CD4-positive, alpha-beta memory T cell (primary cell): ENCODE measurements at regions not wholly inside any gene's neighbourhood (a gene's known extent, or its start where the extent isn't known, plus 50 kb on each side); places are given as distances from the start of the nearest gene placed in this dataset.

Experiments used
- CTCF ChIA-PET: fragments of 350-600 bp; sonication (Branson Sonifier 250); formaldehyde crosslinking; loops from one replicate; lab custom pipeline; 2021; ENCODE audit warnings: inconsistent platforms; ENCODE audit not compliant: partially characterized antibody; lab: Charles Lee
- POLR2A ChIA-PET: fragments of 350-600 bp; sonication (Branson Sonifier 250); formaldehyde crosslinking; loops from one replicate; lab custom pipeline; 2021; ENCODE audit not compliant: partially characterized antibody; lab: Charles Lee
- DNase-seq, 5 donors: peaks; one replicate each; pipeline versions ENCODE4 v3.0.0 to v3.0.0-alpha.2; 2020 to 2022; ENCODE audit warnings: mixed read lengths in 1 of 5
- H3K27ac ChIP-seq: one replicate; pipeline ENCODE4 v1.7.0; 2013; ENCODE audit warnings: low read depth, low read length
- H3K27me3 ChIP-seq: 2 replicates; pipeline ENCODE4 v1.7.0; 2013; ENCODE audit warnings: mild to moderate bottlenecking, low read length, moderate library complexity; ENCODE audit not compliant: insufficient read depth
- H3K36me3 ChIP-seq: 2 replicates; pipeline ENCODE4 v1.7.0; 2013; ENCODE audit warnings: mild to moderate bottlenecking, low read length, moderate library complexity; ENCODE audit not compliant: insufficient read depth
- H3K4me1 ChIP-seq: 2 replicates; pipeline ENCODE4 v1.7.0; 2013; ENCODE audit warnings: mild to moderate bottlenecking, low read length, moderate library complexity; ENCODE audit not compliant: insufficient read depth
- H3K4me3 ChIP-seq, 2 donors: one replicate each; pipeline ENCODE4 v1.7.0; 2013; ENCODE audit warnings: low read length in 2 of 2, mild to moderate bottlenecking in 1 of 2
- H3K9me3 ChIP-seq, 2 donors: one replicate each; pipeline ENCODE4 v1.7.0; 2013; ENCODE audit warnings: low read length in 2 of 2, control low read depth in 1 of 2; ENCODE audit not compliant: control insufficient read depth in 1 of 2
- H3K27ac Mint-ChIP-seq, 7 donors: one replicate each; pipeline ENCODE4 v1.8.0; 2020 to 2021; ENCODE audit warnings: mixed read lengths in 7 of 7, mild to moderate bottlenecking in 6 of 7, inconsistent platforms in 3 of 7, moderate library complexity in 3 of 7
- H3K27me3 Mint-ChIP-seq, 2 donors: one replicate each; pipeline ENCODE4 v1.8.0; 2020 to 2021; ENCODE audit warnings: mixed read lengths in 2 of 2
- H3K36me3 Mint-ChIP-seq, 2 donors: one replicate each; pipeline ENCODE4 v1.8.0; 2020 to 2021; ENCODE audit warnings: mixed read lengths in 2 of 2, inconsistent platforms in 1 of 2, mild to moderate bottlenecking in 1 of 2
- H3K4me1 Mint-ChIP-seq, 4 donors: one replicate each; pipeline ENCODE4 v1.8.0; 2020 to 2021; ENCODE audit warnings: mixed read lengths in 4 of 4, mild to moderate bottlenecking in 1 of 4
- H3K4me3 Mint-ChIP-seq, 8 donors: one replicate each; pipeline ENCODE4 v1.8.0; 2020 to 2021; ENCODE audit warnings: mixed read lengths in 8 of 8, mild to moderate bottlenecking in 7 of 8, moderate library complexity in 6 of 8, inconsistent platforms in 3 of 8
- H3K9me3 Mint-ChIP-seq, 8 donors: one replicate each; pipeline ENCODE4 v1.8.0; 2020 to 2021; ENCODE audit warnings: mixed read lengths in 8 of 8, mild to moderate bottlenecking in 5 of 8, inconsistent platforms in 3 of 8, moderate library complexity in 1 of 8
- intact Hi-C: fragments of 100-400 bp; cut with micrococcal nuclease; formaldehyde crosslinking; loops from one replicate; pipeline ENCODE4 v1.15.1; 2023

DNA sequence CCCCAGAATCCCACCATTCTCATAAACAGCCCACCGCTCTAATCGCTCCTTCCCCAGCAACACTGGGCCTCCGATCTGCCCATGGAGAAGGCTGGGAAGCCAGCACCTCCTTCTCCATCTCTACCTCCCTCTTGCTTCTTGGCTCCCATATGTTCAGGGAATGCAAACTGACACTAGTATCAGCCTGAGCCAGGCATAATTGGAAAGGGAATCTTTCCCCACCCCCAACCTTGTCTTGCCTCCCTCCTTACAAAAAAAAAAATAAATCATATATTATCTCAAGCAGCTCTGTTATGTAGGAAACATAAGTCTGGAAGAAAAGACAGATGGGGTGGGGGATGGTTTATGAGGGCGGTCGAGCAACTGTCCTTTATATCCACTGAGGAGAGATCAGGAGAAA, 127.2 kb downstream of the NAV1 start:
- Histone ChIP-seq H3K4me3 (no peak overlapping the region), H3K36me3 (no peaks in the 10 kb centered on the region), H3K27ac (no peak overlapping the region), H3K4me1 (no peaks in the 10 kb centered on the region), H3K27me3 (no peaks in the 10 kb centered on the region), H3K9me3 (no peaks in the 10 kb centered on the region)
- DNase-seq, result no peak
- no peak overlapping the region for H3K27ac Mint-ChIP-seq
- ChIA-PET CTCF (no interaction called here), POLR2A (no interaction called here)
- H3K27me3 Mint-ChIP-seq, result peaks cover 0 to 6% of the 10 kb centered on the region in 2 donors
- no peaks in the 10 kb centered on the region for H3K36me3 Mint-ChIP-seq
- no peak overlapping the region for H3K4me3 Mint-ChIP-seq
- no peaks in the 10 kb centered on the region for H3K4me1 Mint-ChIP-seq
- intact Hi-C loops, result no loop called here
- H3K9me3 Mint-ChIP-seq, result no peaks in the 10 kb centered on the region

DNA sequence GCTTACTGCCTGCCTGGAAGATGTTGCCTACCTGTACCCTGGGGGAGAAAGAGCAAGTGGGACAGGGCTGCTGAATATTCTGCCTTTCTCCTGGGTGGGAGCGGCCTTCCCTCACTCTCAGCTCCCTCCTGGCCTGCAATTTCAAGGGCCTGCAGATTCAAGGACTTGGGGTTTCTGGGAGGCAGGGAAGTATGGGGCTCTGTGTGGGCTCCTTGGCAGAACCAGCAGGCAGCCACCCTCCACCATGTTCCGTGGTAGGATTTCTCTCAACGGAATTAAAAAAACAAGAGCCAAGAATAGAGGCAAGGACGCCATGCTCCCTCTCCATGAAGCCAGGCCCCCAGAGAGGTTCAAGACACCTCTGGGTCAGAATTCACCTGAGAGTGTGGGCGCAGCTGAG, 127.7 kb downstream of the NAV1 start:
- Histone ChIP-seq H3K4me1 (no peaks in the 10 kb centered on the region), H3K27me3 (no peaks in the 10 kb centered on the region), H3K36me3 (no peaks in the 10 kb centered on the region), H3K27ac (no peak overlapping the region), H3K4me3 (no peak overlapping the region), H3K9me3 (no peaks in the 10 kb centered on the region)
- Mint-ChIP-seq H3K4me1 (no peaks in the 10 kb centered on the region), H3K9me3 (no peaks in the 10 kb centered on the region), H3K27ac (no peak overlapping the region), H3K4me3 (no peak overlapping the region), H3K27me3 (peaks cover 0 to 6% of the 10 kb centered on the region in 2 donors), H3K36me3 (no peaks in the 10 kb centered on the region)
- POLR2A ChIA-PET, result no interaction called here
- intact Hi-C loops, result no loop called here
- CTCF ChIA-PET, result no interaction called here
- no peak for DNase-seq

DNA sequence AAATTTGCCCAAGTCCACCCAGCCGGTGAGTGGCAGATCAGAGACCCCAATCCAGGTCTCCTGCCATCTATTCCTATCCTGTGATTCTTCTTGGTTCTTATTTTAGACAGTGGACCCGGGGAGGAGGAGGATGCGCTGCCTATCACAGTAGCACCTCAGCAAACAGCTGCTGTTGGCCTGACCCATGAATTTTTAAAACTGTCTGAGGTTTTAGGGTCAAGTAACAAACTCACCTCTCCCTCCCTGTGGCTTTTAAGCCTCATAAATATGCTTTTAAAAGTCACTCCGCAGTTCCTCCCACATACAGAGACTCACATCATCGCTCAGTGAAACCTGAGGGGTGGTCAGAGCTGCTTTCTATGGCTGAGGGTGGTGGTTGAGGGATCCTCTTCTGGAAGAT, 128.6 kb downstream of the NAV1 start:
- Mint-ChIP-seq H3K27me3 (peaks cover 0 to 6% of the 10 kb centered on the region in 2 donors), H3K4me3 (no peak overlapping the region), H3K9me3 (no peaks in the 10 kb centered on the region), H3K4me1 (no peaks in the 10 kb centered on the region), H3K27ac (no peak overlapping the region), H3K36me3 (no peaks in the 10 kb centered on the region)
- ChIA-PET POLR2A (no interaction called here), CTCF (no interaction called here)
- Histone ChIP-seq H3K27me3 (no peaks in the 10 kb centered on the region), H3K27ac (no peak overlapping the region), H3K4me3 (no peak overlapping the region), H3K9me3 (no peaks in the 10 kb centered on the region), H3K4me1 (no peaks in the 10 kb centered on the region), H3K36me3 (no peaks in the 10 kb centered on the region)
- no peak for DNase-seq
- intact Hi-C loops, result no loop called here

DNA sequence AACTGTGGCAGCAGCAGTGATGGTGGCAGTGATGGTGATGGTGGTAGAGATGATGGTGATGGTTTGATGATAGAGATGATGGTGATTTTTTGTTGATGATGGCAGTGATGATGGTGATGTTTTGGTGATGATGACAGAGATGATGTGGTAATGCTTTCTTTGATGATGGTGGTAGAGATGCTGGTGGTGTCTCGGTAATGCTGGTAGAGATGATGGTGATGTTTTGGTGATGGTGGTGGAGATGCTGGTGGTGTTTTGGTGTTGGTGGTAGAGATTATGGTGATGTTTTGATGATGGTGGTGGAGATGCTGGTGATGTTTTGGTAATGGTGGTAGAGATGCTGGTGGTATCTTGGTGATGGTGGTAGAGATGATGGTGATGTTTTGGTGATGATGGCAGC, 131.6 kb downstream of the NAV1 start:
- no peaks in the 10 kb centered on the region for H3K27me3 ChIP-seq
- no peak for DNase-seq
- H3K36me3 ChIP-seq, result no peaks in the 10 kb centered on the region
- no peaks in the 10 kb centered on the region for H3K9me3 Mint-ChIP-seq
- H3K36me3 Mint-ChIP-seq, result no peaks in the 10 kb centered on the region
- no peak overlapping the region for H3K27ac Mint-ChIP-seq
- intact Hi-C loops, result no loop called here
- CTCF ChIA-PET, result interaction anchor here (1.5 kb wide), 1 partner anchor 111 kb away, joined by 3 read pairs; no protein-coding TSS in a partner anchor
- no peak overlapping the region for H3K27ac ChIP-seq
- H3K9me3 ChIP-seq, result no peaks in the 10 kb centered on the region
- no peaks in the 10 kb centered on the region for H3K4me1 Mint-ChIP-seq
- H3K4me1 ChIP-seq, result no peaks in the 10 kb centered on the region
- H3K4me3 ChIP-seq, result no peak overlapping the region
- H3K4me3 Mint-ChIP-seq, result no peak overlapping the region
- POLR2A ChIA-PET, result no interaction called here
- peaks cover 0 to 10% of the 10 kb centered on the region in 2 donors for H3K27me3 Mint-ChIP-seq

DNA sequence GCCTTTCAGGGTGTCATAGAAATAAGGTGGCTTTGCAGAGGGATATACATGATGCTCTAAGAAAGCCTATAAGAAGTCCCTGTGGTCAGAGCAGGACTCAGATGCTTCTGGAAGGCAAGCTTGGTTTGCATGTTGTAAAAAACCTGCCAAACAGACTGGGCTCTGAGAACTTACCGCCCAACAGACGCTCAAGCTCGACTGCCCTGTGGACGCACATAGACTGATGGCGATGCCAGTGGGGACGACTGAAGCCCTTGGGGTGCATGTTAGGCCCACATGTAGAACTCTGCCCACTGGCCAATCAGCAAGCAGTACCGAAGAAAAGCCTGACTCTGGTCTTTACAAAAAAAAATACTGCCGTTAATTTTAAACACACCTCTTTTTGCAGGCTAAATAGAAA, 133.8 kb downstream of the NAV1 start:
- H3K27ac Mint-ChIP-seq, result no peak overlapping the region
- H3K9me3 ChIP-seq, result no peaks in the 10 kb centered on the region
- ChIA-PET CTCF (interaction anchor here (1.0 kb wide), 1 partner anchor 31 kb away, joined by 3 read pairs; no protein-coding TSS in a partner anchor), POLR2A (no interaction called here)
- no peak for DNase-seq
- peaks cover 0 to 1% (median 0%) of the 10 kb centered on the region in 4 donors for H3K4me1 Mint-ChIP-seq
- no peak overlapping the region for H3K4me3 ChIP-seq
- H3K9me3 Mint-ChIP-seq, result no peaks in the 10 kb centered on the region
- intact Hi-C loops, result no loop called here
- H3K27me3 Mint-ChIP-seq, result peaks cover 0 to 11% of the 10 kb centered on the region in 2 donors
- no peaks in the 10 kb centered on the region for H3K36me3 ChIP-seq
- H3K27ac ChIP-seq, result no peak overlapping the region
- no peaks in the 10 kb centered on the region for H3K27me3 ChIP-seq
- H3K36me3 Mint-ChIP-seq, result no peaks in the 10 kb centered on the region
- H3K4me1 ChIP-seq, result no peaks in the 10 kb centered on the region
- no peak overlapping the region for H3K4me3 Mint-ChIP-seq

DNA sequence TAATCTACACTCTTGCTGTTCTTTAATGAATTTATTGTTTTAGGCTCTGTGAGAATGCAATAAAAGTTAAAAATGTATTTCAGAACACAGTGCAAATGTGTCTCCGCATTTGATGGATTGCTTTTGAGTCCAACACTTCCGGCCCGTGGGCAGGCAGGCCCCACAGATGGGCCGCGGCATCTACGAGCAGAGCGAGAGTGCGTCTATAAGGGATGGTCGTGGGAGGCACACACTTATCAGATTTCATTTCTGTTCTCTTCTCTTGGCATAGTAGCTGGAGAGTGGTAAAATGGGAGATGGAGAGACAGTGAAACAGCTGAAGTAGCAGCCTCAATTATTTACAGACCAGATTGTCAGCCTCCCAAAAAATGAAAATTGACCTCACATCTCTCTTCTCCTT, 134.2 kb downstream of the NAV1 start:
- no peak overlapping the region for H3K4me3 ChIP-seq
- intact Hi-C loops, result no loop called here
- no peaks in the 10 kb centered on the region for H3K36me3 ChIP-seq
- DNase-seq, result no peak
- POLR2A ChIA-PET, result no interaction called here
- CTCF ChIA-PET, result interaction anchor here (1.0 kb wide), 1 partner anchor 31 kb away, joined by 3 read pairs; no protein-coding TSS in a partner anchor
- H3K9me3 ChIP-seq, result no peaks in the 10 kb centered on the region
- no peak overlapping the region for H3K27ac ChIP-seq
- H3K36me3 Mint-ChIP-seq, result no peaks in the 10 kb centered on the region
- H3K4me3 Mint-ChIP-seq, result no peak overlapping the region
- H3K27ac Mint-ChIP-seq, result no peak overlapping the region
- no peaks in the 10 kb centered on the region for H3K9me3 Mint-ChIP-seq
- peaks cover 0 to 1% (median 0%) of the 10 kb centered on the region in 4 donors for H3K4me1 Mint-ChIP-seq
- H3K27me3 ChIP-seq, result no peaks in the 10 kb centered on the region
- H3K4me1 ChIP-seq, result no peaks in the 10 kb centered on the region
- H3K27me3 Mint-ChIP-seq, result peaks cover 0 to 11% of the 10 kb centered on the region in 2 donors

DNA sequence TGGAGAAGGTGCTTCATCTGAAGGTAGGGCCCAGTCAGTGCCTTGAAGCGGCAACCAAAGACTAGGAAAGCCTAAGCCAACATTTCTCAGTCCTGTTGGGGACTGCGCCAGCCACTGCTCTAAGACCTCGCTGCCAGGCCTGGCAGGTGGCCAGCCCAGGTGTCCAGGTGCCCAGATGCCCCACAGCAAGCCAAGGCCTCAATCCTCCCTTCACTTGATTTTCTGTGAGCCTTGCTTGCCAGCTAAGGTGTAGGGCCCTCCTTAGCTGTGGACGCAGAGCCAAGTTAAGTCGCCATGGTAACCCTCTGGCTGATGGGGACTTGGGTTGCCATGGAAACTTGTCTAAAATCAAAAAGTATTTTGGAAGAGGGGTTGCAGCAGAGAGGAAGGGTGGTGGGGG, 135.0 kb downstream of the NAV1 start:
- H3K9me3 ChIP-seq, result no peaks in the 10 kb centered on the region
- CTCF ChIA-PET, result no interaction called here
- H3K27me3 Mint-ChIP-seq, result peaks cover 0 to 11% of the 10 kb centered on the region in 2 donors
- peaks cover 0 to 1% (median 0%) of the 10 kb centered on the region in 4 donors for H3K4me1 Mint-ChIP-seq
- H3K36me3 ChIP-seq, result no peaks in the 10 kb centered on the region
- H3K27ac Mint-ChIP-seq, result no peak overlapping the region
- no peak overlapping the region for H3K4me3 Mint-ChIP-seq
- no peaks in the 10 kb centered on the region for H3K9me3 Mint-ChIP-seq
- POLR2A ChIA-PET, result no interaction called here
- no peaks in the 10 kb centered on the region for H3K4me1 ChIP-seq
- H3K36me3 Mint-ChIP-seq, result no peaks in the 10 kb centered on the region
- no peak for DNase-seq
- intact Hi-C loops, result no loop called here
- H3K27ac ChIP-seq, result no peak overlapping the region
- no peak overlapping the region for H3K4me3 ChIP-seq
- H3K27me3 ChIP-seq, result no peaks in the 10 kb centered on the region

DNA sequence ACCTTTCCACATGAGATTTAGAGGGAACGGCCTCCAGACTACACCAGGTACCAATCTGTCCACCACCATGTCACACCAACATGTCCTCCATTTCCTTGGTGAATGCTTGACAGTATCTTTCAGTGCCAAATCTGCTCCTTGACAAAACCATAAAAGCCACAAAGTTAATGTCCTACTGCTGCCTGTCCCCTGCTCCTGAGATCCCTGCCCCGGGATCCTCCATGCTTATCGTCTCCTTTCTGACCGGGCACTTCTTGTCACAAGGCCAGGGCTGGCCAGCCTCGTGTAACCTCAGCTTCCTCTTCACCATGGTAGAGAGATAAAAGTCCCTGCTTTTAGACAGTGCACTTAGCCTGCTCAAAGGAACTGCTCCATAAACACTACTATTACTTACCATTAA, 136.2 kb downstream of the NAV1 start:
- H3K27ac ChIP-seq, result no peak overlapping the region
- no peaks in the 10 kb centered on the region for H3K9me3 ChIP-seq
- no peak overlapping the region for H3K27ac Mint-ChIP-seq
- no peaks in the 10 kb centered on the region for H3K36me3 ChIP-seq
- H3K4me3 Mint-ChIP-seq, result no peak overlapping the region
- POLR2A ChIA-PET, result no interaction called here
- no peaks in the 10 kb centered on the region for H3K4me1 ChIP-seq
- peaks cover 1 to 10% of the 10 kb centered on the region in 2 donors for H3K27me3 Mint-ChIP-seq
- no peaks in the 10 kb centered on the region for H3K36me3 Mint-ChIP-seq
- H3K4me3 ChIP-seq, result no peak overlapping the region
- CTCF ChIA-PET, result no interaction called here
- H3K9me3 Mint-ChIP-seq, result peaks cover 0 to 3% (median 0%) of the 10 kb centered on the region in 8 donors
- H3K27me3 ChIP-seq, result no peaks in the 10 kb centered on the region
- peaks cover 0 to 1% (median 0%) of the 10 kb centered on the region in 4 donors for H3K4me1 Mint-ChIP-seq
- no peak for DNase-seq
- intact Hi-C loops, result no loop called here
